Stimulated activated CD8-positive, alpha-beta memory T cell treated with anti-CD3 and anti-CD28 coated beads, Interleukin-15, amount 100 ng/mL, for 1 hour (primary cell): ENCODE measurements at regions not wholly inside any gene's neighbourhood (a gene's known extent, or its start where the extent isn't known, plus 50 kb on each side); places are given as distances from the start of the nearest gene placed in this dataset.
"Not testable (repeated sequence)": the region's sequence is repeated elsewhere in the genome, so short reads cannot be mapped to it uniquely, and the experiment has no call there.

Experiments used
- DNase-seq: peaks from one replicate; pipeline ENCODE4 v3.0.0-alpha.2; 2020; ENCODE audit warnings: low read depth

DNA sequence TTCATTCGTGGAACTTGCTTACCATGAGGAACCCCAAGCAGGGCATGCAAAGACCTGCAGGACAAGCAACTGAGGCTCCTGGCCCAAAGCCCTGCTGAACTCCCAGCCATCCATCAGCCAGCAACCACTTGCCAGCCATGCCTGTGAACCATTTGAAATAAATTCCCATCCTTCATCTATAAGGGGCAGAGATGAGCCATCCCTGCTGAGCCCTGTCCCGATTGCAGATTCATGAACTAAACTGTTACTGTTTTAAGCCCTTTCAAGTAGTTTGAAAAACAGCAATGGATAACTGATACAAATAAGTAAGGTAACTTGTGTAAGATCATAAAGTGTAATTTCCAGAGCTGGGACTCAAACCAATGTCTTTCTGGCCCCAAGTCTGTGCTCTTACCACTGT lies 114.4 kb upstream of the WSCD1 start:
- DNase-seq = no peak

DNA sequence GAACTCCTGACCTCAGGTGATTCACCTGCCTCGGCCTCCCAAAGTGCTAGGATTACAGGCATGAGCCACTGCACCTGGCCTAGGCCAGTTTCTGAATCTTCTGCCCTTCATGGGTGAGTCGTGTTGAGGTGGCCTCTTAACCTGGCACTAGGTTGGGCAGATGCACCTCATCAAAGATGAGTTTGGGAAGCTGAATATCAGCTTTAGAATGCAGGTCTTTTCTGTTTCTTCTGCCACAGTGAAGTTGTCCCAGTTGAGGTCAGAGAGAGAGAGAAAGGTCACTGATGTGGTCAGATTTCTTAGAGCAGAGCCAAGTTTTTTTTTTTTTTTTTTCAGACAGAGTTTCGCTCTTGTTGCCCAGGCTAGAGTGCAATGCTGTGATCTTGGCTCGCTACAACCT lies 111.3 kb upstream of the WSCD1 start:
- no peak for DNase-seq

DNA sequence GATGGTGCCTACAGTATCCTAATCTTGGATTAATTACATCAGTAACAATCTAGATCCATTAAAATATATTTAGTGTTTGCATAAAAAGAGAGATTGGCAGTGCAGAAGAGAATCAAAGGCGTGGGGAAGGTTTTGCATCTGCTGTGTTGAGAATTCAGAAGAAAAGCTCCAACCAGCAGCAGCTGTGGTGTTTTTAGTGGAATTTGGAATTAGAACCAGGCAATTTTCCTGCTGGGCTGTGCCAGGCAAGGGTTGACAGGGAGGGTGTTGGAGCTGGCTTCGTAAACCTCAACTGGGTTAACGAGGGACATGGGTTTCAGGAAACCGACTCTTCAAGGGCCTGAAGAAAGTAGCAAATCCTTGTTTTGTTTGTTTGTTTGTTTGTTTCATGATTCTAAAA lies 107.8 kb upstream of the WSCD1 start:
- DNase-seq = no peak

DNA sequence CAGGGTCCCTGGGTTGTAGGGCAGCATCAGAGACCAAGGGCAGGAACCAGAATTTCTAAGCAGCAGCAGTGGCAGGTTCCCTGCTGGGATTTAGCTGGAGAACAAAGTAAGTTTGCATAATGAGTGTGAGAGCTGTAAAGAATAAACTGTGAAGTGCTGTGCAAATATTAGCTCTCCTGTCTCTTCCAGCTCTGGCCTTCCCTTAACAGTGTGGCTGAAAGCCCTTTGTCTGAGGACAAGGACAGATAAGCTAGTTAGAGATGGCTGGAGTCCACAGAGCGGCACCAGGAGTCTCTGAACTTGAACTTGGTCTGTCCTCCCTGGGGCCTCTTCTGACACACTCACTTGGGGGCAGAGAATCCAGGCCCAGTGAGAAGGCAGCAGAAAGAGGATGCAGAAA lies 98.2 kb upstream of the WSCD1 start:
- DNase-seq = no peak

DNA sequence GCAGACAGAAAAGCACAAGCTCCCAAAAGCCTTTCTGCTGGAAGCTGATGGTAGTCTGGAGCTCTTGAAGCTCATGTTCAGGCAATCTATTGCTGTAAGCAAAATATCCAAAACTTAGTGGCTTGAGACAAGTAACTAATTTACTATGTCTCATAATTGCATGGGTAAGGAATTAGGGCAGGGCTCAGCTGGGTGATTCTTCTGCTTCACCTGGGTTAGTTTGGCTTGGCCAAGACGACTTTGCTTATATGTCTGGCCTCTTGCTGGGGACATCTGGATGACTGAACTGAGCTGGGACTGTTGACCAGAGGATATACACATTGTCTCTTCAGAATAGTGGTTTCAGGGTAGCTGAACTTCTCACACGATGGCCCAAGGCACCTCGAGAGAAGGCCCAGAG lies 96.8 kb upstream of the WSCD1 start:
- no peak for DNase-seq

DNA sequence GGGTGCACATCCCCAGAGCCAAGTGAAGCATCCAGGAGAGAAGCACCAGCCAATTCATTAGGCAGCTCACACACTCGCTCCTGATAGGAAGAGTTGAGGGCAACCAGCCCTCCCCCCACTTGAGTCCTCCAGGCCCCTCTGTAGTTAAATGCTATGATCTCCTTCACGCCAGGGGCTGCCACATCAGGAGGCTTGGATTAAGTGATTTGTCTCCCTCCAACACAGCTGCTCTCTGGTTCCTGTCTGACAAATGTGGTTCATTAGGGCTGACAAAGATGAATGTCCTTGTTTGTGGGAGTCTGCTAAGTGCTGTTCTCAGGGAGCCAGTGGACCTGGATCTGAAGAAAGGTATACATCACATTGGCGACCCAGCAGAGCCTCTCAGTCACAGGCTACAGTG lies 94.5 kb upstream of the WSCD1 start:
- no peak for DNase-seq

DNA sequence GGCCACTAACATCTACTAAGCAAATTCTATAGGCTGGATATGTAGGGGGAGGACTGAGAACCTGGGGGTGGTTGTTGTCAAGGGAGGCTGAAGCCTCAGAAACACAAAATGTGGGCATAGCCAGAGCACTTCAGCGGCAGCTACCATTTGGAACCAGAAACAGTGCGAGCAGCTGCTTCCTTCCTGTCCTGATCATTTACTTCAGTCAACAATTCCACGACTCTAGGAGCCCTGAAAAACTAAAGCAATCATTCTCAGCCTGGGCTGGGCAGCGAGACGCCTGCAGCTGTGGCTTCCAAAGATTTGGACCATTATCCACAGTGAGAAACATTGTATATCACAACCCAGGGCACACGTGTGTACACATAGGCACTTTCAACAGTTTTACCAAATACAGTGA lies 93.9 kb upstream of the WSCD1 start:
- no peak for DNase-seq

DNA sequence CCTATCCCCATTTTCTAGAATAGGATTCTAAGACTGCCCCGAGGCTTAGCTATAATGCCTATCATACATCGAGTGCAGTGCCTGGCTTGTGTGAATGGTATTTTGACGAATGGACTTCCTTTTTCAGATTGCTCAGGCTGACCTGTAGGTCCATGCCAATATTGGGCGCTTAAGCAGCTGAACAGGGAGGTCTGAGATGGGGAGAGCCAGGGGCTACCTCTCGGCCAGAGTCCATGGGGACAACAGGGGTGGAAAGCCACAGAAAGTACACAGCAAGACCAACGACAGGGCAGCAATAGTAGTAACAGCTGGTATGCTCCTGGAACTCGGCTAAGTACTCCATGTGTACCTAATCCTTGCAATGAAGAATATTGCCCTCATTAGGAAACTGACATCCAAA lies 91.7 kb upstream of the WSCD1 start:
- DNase-seq = no peak

DNA sequence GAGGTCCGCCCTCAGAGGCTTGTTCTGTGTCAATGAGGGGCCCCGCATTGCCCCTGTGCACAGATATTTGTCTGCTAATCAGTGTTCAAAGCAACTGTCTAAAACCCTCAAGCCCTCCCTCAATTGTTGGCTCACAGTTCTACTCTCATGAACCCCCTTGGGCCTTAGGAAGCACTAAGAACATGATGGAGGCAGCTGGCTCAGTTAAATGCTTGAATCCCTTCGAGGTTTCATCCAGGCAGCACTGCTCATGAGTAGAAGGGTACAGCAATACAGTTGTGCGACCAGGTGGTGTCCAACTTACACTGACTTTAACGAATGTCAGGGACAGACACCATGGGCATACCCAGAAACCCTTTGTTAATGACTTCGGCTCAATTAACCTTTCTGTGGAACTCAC lies 89.2 kb upstream of the WSCD1 start:
- no peak for DNase-seq

DNA sequence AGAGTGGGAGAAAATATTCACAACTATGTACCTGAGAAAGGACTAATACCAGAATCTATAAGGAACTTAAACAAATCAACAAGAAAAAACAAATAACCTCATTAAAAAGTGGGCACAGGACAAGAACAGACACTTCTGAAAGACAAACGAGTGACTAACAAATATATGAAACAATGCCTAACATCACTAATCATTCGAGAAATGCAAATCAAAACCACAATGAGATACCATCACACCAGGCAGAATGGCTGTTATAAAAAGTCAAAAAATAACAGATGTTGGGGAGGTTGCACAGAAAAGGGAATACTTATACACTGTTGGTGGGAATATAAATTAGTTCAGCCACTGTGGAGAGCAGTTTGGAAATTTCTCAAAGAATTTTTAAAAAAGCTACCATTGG lies 83.5 kb upstream of the WSCD1 start:
- no peak for DNase-seq

DNA sequence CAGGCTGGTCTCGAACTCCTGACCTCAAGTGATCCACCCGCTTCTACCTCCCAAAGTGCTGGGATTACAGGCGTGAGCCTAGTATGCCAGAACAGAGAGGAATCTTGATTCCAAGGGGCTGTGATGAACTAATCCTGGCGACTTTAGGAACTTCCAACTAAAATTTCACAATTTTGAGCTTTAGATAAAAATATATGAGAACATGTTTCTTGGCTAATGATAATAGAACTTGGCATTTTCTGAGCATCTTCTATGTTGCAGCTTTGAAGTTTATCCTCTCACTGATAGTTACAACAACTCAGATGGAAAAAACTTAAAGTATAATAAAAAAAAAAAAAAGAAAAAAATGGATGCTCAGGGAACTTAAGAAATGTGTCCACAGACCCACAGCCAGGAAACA lies 69.8 kb upstream of the WSCD1 start:
- DNase-seq = no peak

DNA sequence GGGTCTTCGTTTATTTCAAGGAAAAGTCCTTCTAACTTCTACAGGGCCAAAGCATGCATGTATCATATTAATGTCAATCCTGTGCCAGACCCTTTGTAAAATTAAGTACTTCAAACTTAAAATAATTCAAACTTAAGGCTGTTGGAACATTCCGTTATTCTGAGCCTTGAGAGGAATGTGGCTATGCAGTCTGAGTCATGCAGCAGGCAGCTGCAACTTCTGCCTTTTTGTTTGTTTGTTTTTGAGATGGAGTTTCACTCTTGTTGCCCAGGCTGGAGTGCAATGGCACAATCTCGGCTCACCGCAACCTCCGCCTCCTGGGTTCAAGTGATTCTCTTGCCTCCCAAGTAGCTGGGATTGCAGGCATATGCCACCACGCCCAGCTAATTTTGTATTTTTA lies 67.0 kb upstream of the WSCD1 start:
- not testable (repeated sequence) for DNase-seq

DNA sequence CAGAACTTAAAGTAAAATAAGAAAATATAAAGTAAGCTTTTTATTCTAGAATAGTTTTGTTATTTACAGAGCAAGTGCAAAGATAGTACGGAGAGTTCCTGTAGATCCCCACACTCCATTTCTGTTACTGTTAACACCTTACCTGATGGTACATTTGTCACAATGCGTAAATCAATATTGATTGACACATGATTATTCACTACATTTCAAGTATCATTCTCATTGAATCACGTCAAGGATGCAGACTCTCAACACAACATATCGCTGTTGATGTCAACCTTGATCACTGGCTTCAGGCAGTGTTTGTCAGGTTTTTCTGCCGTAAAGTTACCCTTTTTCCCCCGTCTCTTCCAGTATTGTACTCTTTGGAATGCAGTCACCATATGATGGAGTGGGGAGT lies 64.2 kb upstream of the WSCD1 start:
- no peak for DNase-seq

DNA sequence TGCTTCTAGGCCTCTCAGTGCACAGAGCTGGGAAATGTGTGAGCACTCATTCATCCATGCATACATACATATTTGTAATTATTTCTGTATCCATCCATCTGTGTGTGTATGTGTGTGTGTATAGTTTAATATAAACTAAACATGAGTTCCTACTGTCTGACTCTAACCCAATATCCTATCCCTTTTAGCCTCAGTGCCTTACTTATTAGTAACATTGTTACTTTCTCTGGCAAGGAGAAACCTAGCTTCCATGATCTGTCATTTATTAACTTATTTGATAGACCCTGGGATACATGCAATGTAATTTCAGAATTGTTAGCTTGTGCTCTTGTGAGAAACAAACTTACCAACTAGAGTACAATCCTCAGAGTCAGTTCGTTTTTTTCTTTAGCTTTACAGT lies 59.0 kb upstream of the WSCD1 start:
- no peak for DNase-seq

DNA sequence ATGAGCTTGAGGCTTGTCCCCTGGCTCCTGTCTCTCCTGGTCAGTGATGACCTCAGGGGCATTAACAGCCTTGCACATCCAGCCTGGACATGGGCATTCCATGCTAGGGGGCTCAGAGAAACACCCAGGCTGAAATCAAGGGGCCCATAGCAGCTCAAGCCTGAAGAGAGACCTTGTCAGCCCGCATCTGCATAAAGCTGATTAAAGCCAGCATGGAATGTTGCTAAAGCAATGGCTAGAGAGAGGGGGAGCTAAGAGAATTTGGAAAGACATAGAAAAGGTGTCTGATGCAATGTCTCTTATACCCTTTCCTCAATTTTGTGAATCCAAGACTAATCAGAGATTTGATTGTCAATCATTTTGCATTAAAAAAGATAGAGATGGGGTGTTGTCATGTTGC lies 51.4 kb upstream of the WSCD1 start:
- no peak for DNase-seq

DNA sequence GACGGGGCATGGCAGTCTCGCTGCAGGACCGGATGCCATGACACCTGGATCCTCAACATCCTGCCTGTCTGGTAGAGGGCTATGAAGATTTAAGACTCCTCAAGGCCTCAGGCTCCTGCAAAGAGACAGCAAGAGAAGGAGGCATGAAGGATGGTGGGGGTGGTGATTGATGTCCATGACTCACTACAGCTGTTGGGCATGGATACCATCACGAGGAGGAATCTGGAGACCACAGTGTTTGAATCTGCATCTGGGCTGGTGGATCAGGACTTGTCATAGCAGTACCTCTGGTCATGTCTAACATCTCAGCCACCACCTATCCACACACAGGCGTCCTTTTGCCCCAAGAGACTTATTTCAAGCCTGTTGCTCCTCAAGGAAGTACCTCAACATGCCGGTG lies 50.2 kb upstream of the WSCD1 start:
- DNase-seq = no peak

DNA sequence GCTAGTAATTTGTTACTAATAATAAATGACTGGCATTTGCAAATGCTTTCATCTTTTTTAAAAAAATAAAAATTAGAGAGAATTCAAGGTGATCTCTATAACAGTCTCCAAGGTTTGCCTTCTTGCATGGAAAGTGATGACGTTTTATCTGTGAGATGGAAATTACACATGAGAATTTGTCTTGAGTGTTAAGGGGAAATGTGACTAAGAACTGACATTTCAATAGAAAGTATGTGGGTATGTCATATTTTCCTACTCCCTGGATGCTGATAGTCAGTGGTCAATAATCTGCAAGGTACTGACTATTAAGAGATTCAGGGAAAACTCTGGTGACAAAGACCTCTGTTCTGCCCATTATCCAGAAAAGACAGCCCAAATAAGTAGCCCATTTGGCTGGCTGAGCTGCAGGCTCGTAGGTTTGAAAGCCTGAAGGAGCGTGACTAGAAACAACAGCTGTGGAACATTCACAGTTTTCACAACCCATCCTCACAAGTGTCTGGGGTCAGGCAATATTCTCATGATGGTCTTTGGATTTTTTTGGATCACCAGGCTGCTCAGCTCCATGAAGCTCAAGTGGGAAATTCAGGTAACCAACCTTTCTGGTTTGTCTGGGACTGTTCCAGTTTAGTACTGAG lies 49.7 kb upstream of the WSCD1 start:
- no peak for DNase-seq
